Right ventricle myocardium inferior (tissue), 1 donor: ENCODE measurements at regions not wholly inside any gene's neighbourhood (a gene's known extent, or its start where the extent isn't known, plus 50 kb on each side); places are given as distances from the start of the nearest gene placed in this dataset.

Experiments
- ATAC-seq: fragments of 200-7000 bp; cut with Tn5 transposase; one replicate; pipeline ENCODE4 v1.9.1; 2020; ENCODE audit warnings: mild to moderate bottlenecking, moderate library complexity
- DNase-seq: peaks from one replicate; pipeline ENCODE4 v3.0.0; 2021; ENCODE audit errors: missing footprints
- intact Hi-C: fragments of 100-400 bp; cut with DNase I; formaldehyde crosslinking; loops from one replicate; pipeline ENCODE4 v1.11.0; 2022
- donor health status: DM: no; HTN: yes; CAD: no; lungs with severe emphysema.

GRCh38 chr13:82719987-82720386, 1162.3 kb downstream of the SLITRK1 start:
- intact Hi-C loops, result no loop called here
- DNase-seq, result no peak
- ATAC-seq, result no peak

- intact Hi-C loops, result no loop called here
- no peak for ATAC-seq
- no peak for DNase-seq
Observed at GRCh38 chr13:82717249-82717648, 1165.0 kb downstream of the SLITRK1 start.

- intact Hi-C loops, result no loop called here
- no peak for DNase-seq
- ATAC-seq, result no peak
Observed at GRCh38 chr13:82713687-82714405, 1168.4 kb downstream of the SLITRK1 start.

GRCh38 chr13:82702513-82702912, 1179.8 kb downstream of the SLITRK1 start:
- intact Hi-C loops, result no loop called here
- DNase-seq (no peak), ATAC-seq (no peak)

GRCh38 chr13:82701020-82701419, 1181.3 kb downstream of the SLITRK1 start:
- no peak for ATAC-seq
- no peak for DNase-seq
- intact Hi-C loops, result no loop called here

GRCh38 chr13:82698941-82699340, 1183.3 kb downstream of the SLITRK1 start:
- ATAC-seq, result no peak
- intact Hi-C loops, result no loop called here

GRCh38 chr13:82698383-82698782, 1183.9 kb downstream of the SLITRK1 start:
- no peak for ATAC-seq
- DNase-seq, result no peak
- intact Hi-C loops, result no loop called here

More at GRCh38 chr13:82698941-82699340, 1183.3 kb downstream of the SLITRK1 start:
- DNase-seq, result no peak

- intact Hi-C loops, result no loop called here
- DNase-seq, result no peak
- ATAC-seq, result no peak
Observed at GRCh38 chr13:82693607-82694006, 1188.7 kb downstream of the SLITRK1 start.

- intact Hi-C loops, result no loop called here
- no peak for ATAC-seq
- DNase-seq, result no peak
Observed at GRCh38 chr13:82688400-82688994, 1193.8 kb downstream of the SLITRK1 start.

GRCh38 chr13:82687884-82688283, 1194.4 kb downstream of the SLITRK1 start:
- ATAC-seq (no peak), DNase-seq (no peak)
- intact Hi-C loops, result no loop called here

- ATAC-seq, result no peak
- no peak for DNase-seq
- intact Hi-C loops, result no loop called here
Observed at GRCh38 chr13:82681535-82681934, 1200.7 kb downstream of the SLITRK1 start.

GRCh38 chr13:82678052-82678451, 1204.2 kb downstream of the SLITRK1 start:
- intact Hi-C loops, result no loop called here
- DNase-seq, result no peak
- ATAC-seq, result no peak

GRCh38 chr13:82675024-82675423, 1207.2 kb downstream of the SLITRK1 start:
- intact Hi-C loops, result no loop called here
- ATAC-seq (no peak), DNase-seq (no peak)

- intact Hi-C loops, result no loop called here
- no peak for ATAC-seq
- no peak for DNase-seq
Observed at GRCh38 chr13:82674546-82674945, 1207.7 kb downstream of the SLITRK1 start.

GRCh38 chr13:82672248-82672647, 1210.0 kb downstream of the SLITRK1 start:
- no peak for ATAC-seq
- intact Hi-C loops, result no loop called here
- DNase-seq, result no peak

GRCh38 chr13:82664183-82664582, 1218.1 kb downstream of the SLITRK1 start:
- no peak for DNase-seq
- intact Hi-C loops, result no loop called here
- no peak for ATAC-seq

- DNase-seq, result no peak
- intact Hi-C loops, result no loop called here
- no peak for ATAC-seq
Observed at GRCh38 chr13:82661126-82661525, 1221.1 kb downstream of the SLITRK1 start.

GRCh38 chr13:82658811-82659210, 1223.5 kb downstream of the SLITRK1 start:
- intact Hi-C loops, result no loop called here
- ATAC-seq (no peak), DNase-seq (no peak)

- ATAC-seq (no peak), DNase-seq (no peak)
- intact Hi-C loops, result no loop called here
Observed at GRCh38 chr13:82657471-82657870, 1224.8 kb downstream of the SLITRK1 start.
